NB4 (cell line): ENCODE measurements at regions not wholly inside any gene's neighbourhood (a gene's known extent, or its start where the extent isn't known, plus 50 kb on each side); places are given as distances from the start of the nearest gene placed in this dataset.

ENCODE experiments used
- CTCF ChIP-seq: IDR thresholded peaks from one replicate; pipeline ENCODE4 v1.5.1; 2012; ENCODE audit warnings: low read depth, low read length
- MAX ChIP-seq: IDR thresholded peaks from 2 replicates; pipeline ENCODE4 v1.6.1; 2011; ENCODE audit warnings: low read depth, low read length
- POLR2A ChIP-seq: IDR thresholded peaks from 2 replicates; pipeline ENCODE4 v1.6.1; 2011; ENCODE audit warnings: mild to moderate bottlenecking; ENCODE audit not compliant: insufficient read length; ENCODE audit errors: extremely low read depth

- no peak for TF ChIP-seq POLR2A
- peak; percentile 26 for TF ChIP-seq CTCF
- TF ChIP-seq MAX = no peak
Measured at GRCh38 chrX:134727363-134727762, 69.1 kb upstream of the PLAC1 start.
